Stimulated activated naive CD8-positive, alpha-beta T cell treated with anti-CD3 and anti-CD28 coated beads, Interleukin-15, Interleukin-2, amounts not matched to agents 100 ng/mL and 50 ng/mL, for 24 hours (primary cell): ENCODE measurements at regions not wholly inside any gene's neighbourhood (a gene's known extent, or its start where the extent isn't known, plus 50 kb on each side); places are given as distances from the start of the nearest gene placed in this dataset.

ENCODE experiments used
- H3K27ac Mint-ChIP-seq: one replicate; pipeline ENCODE4 v1.8.0; 2021; ENCODE audit warnings: mild to moderate bottlenecking, mixed read lengths
- H3K27me3 Mint-ChIP-seq: one replicate; pipeline ENCODE4 v1.8.0; 2021; ENCODE audit warnings: mixed read lengths
- H3K36me3 Mint-ChIP-seq: one replicate; pipeline ENCODE4 v1.8.0; 2021; ENCODE audit warnings: low read depth, mixed read lengths
- H3K4me1 Mint-ChIP-seq: one replicate; pipeline ENCODE4 v1.8.0; 2021; ENCODE audit warnings: low read depth, mixed read lengths
- H3K4me3 Mint-ChIP-seq: one replicate; pipeline ENCODE4 v1.8.0; 2021; ENCODE audit warnings: mild to moderate bottlenecking, mixed read lengths
- H3K9me3 Mint-ChIP-seq: one replicate; pipeline ENCODE4 v1.8.0; 2021; ENCODE audit warnings: mixed read lengths

DNA sequence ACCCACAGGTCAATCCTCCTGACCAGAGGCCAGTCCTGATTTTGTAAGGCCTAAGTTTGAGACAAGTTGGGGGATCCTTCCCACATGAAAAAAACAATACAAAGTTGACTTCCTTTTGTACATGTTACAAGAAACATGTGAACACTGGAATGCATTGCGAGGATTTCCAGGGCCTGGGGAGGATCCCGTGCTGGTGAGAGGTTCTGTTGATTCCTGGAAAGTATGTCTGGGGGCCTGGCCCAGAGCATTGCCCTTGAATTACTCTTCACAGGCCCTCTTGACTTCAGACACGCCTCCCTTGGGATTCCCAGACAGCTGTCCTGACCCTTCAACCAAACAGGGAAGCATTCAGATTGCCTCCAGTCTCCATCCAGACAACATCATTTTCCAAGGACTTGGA, 234.2 kb upstream of the IRX2 start:
- Mint-ChIP-seq H3K4me3 (no peak overlapping the region), H3K9me3 (peaks cover 14% of the 10 kb centered on the region), H3K27me3 (no peaks in the 10 kb centered on the region), H3K27ac (no peak overlapping the region), H3K36me3 (no peaks in the 10 kb centered on the region), H3K4me1 (no peaks in the 10 kb centered on the region)

DNA sequence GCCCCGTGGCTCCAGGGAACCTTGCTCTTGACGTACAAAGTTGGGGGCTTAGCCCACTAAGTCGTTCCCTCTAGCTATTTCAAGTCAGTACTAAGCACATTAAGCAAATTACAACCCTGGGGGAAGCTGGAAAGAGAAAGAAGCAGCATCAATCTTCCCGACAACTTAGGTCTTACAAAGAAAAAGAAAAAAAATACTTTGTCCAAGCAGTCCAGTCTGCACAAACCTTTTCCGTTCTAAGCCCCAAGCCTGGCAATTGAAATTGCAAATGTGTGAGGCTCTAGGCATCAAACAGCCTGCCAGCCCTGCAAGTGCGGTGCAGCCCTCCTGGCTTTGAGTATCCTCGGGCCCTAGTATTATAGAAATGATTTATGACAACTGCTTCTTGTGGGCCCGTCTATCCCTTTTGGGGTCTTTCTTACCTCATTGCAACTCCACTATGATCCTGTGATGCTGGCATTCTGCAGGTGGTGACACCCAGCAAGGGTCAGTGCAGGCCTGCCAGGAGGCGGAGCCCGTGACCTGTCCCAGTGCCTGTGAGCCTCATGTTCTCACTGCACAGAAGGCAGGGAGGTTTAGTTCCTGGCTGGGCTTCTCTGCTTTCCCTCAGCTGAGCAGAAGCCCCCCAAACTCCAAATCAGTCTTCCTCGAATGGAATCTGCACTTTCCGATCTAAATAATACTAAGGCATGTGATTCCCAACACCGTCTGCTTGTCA, 232.3 kb upstream of the IRX2 start:
- Mint-ChIP-seq H3K9me3 (peaks cover 11% of the 10 kb centered on the region), H3K27ac (no peak overlapping the region), H3K27me3 (no peaks in the 10 kb centered on the region), H3K4me3 (no peak overlapping the region), H3K4me1 (no peaks in the 10 kb centered on the region), H3K36me3 (no peaks in the 10 kb centered on the region)

DNA sequence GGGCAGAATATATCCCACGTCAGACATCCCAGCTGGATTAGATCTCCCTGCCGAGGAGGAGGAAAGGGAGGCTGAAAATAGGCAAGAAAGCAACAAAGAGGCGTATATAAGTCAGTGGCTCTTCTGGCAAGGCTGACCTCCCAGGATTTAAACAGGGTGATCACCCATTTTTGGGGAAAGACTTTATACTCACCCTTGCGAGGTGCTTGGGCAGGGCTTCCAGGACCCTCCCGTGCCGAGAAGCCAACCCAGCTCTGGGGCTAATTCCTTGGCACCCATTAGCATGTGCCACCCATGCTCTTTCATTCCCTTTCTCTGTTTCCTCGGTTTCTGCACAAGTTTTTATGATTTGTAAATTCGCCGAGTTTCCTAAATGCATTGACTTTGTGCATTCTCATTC, 230.2 kb upstream of the IRX2 start:
- Mint-ChIP-seq H3K4me3 (no peak overlapping the region), H3K36me3 (no peaks in the 10 kb centered on the region), H3K4me1 (no peaks in the 10 kb centered on the region), H3K27me3 (no peaks in the 10 kb centered on the region), H3K27ac (no peak overlapping the region), H3K9me3 (peaks cover 15% of the 10 kb centered on the region)

DNA sequence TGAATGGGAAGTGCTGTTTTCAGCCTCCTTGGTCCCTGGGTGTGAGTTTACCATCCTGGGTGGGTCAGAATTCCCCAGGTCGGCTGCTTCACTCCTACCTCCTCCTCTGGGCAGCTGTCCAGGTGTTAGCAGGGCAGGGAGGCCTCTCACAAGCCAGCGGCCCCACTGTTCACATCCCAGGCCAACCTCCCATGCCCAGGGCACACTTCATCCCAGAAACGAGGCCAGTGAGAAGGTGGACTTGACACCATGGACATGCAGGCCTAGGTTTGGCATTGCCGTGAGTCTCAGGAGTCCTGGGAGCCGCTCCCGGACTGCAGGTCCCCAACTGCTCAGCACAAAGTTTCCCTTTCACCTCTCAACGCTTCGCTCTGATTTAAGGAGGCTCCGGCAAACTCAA, 229.6 kb upstream of the IRX2 start:
- no peaks in the 10 kb centered on the region for H3K36me3 Mint-ChIP-seq
- no peak overlapping the region for H3K27ac Mint-ChIP-seq
- H3K4me3 Mint-ChIP-seq: no peak overlapping the region

DNA sequence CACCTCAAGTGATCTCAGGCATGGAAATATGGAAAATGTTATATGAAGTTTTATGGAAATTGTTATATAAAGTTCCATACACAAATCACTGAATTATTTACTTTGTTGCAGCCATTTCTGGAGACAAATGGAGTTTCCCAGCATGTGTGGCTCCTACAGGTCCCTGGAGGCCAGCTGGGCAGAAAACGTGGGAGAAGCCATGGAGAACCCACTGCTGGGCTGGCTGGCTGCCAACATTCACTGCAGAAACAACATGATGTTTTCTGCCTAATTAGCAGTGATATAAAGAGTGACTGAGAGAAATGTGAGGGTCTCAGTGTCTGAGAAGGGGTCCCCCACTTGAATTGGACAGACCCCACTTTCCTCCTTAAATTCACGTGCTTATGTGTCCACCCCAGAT, 208.8 kb upstream of the IRX2 start:
- Mint-ChIP-seq H3K27ac (no peak overlapping the region), H3K9me3 (peaks cover 19% of the 10 kb centered on the region), H3K4me1 (no peaks in the 10 kb centered on the region), H3K27me3 (no peaks in the 10 kb centered on the region), H3K4me3 (no peak overlapping the region), H3K36me3 (no peaks in the 10 kb centered on the region)

More for the DNA sequence above, 229.6 kb upstream of the IRX2 start:
- H3K4me1 Mint-ChIP-seq: no peaks in the 10 kb centered on the region
- H3K27me3 Mint-ChIP-seq: no peaks in the 10 kb centered on the region
- peaks cover 20% of the 10 kb centered on the region for H3K9me3 Mint-ChIP-seq

DNA sequence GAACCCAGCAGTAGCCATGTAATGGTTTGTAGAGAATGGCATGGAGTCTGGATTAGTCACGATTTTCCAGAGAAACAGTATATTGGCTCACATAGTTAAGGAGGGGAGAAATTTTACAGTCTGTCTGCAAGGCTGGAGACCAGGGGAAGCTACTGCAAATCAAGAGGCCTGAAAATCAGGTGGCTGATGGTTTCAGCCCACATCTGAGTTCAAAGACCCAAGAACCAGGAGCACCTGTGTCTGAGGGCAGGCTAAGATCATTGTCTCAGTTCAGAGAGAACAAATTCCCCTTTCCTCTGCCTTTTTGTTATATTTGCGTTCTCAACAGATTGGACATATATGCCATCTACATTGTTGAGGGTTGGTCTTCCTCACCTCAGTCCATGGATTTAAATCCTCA, 207.5 kb upstream of the IRX2 start:
- no peaks in the 10 kb centered on the region for H3K36me3 Mint-ChIP-seq
- no peaks in the 10 kb centered on the region for H3K4me1 Mint-ChIP-seq
- H3K9me3 Mint-ChIP-seq: peaks cover 25% of the 10 kb centered on the region
- H3K4me3 Mint-ChIP-seq: no peak overlapping the region
- H3K27ac Mint-ChIP-seq: no peak overlapping the region
- no peaks in the 10 kb centered on the region for H3K27me3 Mint-ChIP-seq

DNA sequence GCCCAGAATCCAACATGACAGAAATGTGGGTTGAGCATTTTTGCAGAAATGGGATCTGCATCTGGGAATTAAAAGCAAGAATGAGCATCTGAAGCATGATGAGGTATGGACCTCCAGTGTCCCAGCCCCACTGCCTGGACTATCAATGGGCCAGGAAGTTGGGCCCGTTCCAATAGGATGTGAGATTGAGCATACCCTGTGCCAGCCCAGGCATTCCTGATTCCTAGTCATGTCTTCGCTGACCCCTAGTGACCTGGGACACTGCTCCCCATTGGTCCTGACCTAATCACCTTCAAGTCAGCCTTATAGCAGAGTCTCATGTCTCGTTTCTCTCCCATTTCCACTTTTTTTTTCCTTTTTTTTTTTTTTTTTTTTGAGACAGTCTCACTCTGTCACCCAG, 197.4 kb upstream of the IRX2 start:
- H3K4me3 Mint-ChIP-seq: no peak overlapping the region

DNA sequence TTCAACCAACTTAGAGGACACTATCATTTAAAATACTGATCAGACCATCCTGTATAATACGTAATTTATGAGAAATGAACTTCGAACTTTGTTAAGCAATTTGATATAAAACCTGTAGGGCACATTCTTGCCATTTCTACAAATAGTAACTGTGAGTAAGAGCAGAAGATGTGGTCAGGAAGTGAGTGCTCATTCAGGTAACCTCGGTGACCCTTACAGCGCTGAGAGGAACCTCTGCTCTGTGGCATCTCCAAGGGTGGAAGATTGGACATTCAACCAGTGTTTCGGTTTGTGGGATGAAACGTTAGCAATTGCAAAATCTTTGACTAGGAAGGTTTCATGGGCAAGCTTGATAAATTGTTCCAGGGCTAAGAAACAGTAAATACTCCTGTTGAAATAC, 194.8 kb upstream of the IRX2 start:
- Mint-ChIP-seq H3K36me3 (no peaks in the 10 kb centered on the region), H3K4me1 (no peaks in the 10 kb centered on the region), H3K4me3 (no peak overlapping the region), H3K9me3 (peaks cover 5% of the 10 kb centered on the region), H3K27ac (no peak overlapping the region), H3K27me3 (no peaks in the 10 kb centered on the region)

More for the DNA sequence above, 197.4 kb upstream of the IRX2 start:
- Mint-ChIP-seq H3K27ac (no peak overlapping the region), H3K27me3 (no peaks in the 10 kb centered on the region), H3K9me3 (peaks cover 8% of the 10 kb centered on the region), H3K4me1 (no peaks in the 10 kb centered on the region), H3K36me3 (no peaks in the 10 kb centered on the region)

DNA sequence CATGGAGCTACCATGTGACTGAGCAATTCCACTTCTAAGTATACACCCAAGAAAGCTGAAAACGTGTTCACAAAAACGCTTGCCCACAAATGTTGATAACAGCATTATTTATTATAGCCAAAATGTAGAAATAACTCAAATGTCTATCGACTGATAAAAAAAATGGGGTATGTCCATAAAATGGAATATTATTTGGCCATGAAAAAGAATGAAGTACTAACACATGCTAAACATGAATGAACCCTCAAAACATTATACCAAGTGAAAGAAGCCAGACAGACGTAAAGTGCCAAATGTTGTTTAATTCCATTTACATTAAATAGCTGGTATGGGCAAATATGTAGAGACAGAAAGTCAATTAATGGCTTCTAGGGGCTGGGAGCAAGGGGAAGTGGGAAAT, 184.9 kb upstream of the IRX2 start:
- Mint-ChIP-seq H3K9me3 (peaks cover 16% of the 10 kb centered on the region), H3K4me3 (no peak overlapping the region), H3K36me3 (no peaks in the 10 kb centered on the region), H3K27me3 (no peaks in the 10 kb centered on the region), H3K4me1 (no peaks in the 10 kb centered on the region), H3K27ac (no peak overlapping the region)

DNA sequence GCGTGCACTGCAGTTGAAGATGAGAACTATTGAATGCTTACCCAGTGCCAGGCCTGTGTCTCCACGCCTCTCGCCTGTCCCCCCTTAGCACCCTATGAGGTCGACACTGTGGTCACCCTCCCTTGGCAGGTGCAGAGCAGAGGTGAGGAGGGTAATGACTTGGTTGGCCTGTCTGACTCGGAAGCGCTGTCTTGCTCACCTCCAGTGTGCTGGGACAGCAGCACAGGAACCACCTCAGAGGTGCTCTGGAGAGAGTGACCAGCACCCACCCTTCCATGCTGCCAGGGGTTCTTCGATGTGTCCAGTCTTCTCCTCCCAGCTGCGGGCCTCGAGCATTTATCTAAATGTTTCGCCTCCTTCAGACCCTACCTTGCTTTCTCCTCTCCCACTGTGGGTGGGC, 178.3 kb upstream of the IRX2 start:
- Mint-ChIP-seq H3K27ac (no peak overlapping the region), H3K4me1 (no peaks in the 10 kb centered on the region), H3K4me3 (no peak overlapping the region), H3K27me3 (peaks cover 5% of the 10 kb centered on the region), H3K9me3 (peaks cover 15% of the 10 kb centered on the region), H3K36me3 (no peaks in the 10 kb centered on the region)

DNA sequence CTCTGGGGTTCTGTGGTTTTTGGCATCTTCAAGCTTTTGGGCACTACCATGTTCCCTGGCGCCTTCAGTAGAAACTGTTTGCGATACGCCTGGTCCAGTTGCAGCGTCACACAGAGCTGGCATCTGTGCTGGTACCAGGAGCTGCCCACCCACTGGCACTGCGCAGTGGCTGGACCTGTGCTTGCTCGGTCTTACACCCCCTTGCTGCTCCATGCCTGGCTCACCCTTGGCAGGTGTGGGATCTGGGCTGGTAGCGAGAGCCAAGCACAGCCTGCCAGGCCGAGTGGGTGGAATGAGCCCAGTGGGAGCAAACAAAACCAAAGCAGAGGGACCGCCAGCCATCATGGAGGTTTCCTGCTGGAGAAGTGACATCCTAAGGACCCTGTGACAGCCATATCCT, 170.2 kb upstream of the IRX2 start:
- Mint-ChIP-seq H3K27me3 (no peaks in the 10 kb centered on the region), H3K36me3 (no peaks in the 10 kb centered on the region), H3K4me1 (no peaks in the 10 kb centered on the region), H3K9me3 (peaks cover 5% of the 10 kb centered on the region), H3K4me3 (no peak overlapping the region), H3K27ac (no peak overlapping the region)

DNA sequence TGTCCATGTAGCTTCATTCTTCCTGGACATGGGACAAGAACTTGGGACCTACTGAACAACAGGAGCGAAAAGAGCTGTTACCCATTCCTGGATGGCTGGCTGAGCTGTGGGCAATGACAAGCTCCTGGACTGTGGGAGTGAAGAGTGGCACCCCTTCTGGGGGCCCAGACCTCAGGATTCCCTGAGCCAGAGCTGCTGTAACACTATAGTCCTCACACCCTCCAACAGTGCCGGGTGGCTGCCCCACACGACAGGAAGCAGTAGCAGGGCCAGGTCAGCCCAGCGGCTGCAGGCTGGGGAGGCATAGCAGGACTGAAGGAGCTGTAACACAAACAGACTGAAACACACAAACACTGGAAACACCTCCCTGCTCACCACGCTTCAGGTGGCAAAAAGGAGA, 169.7 kb upstream of the IRX2 start:
- no peak overlapping the region for H3K27ac Mint-ChIP-seq
- H3K9me3 Mint-ChIP-seq: peaks cover 5% of the 10 kb centered on the region
- no peak overlapping the region for H3K4me3 Mint-ChIP-seq
- H3K27me3 Mint-ChIP-seq: no peaks in the 10 kb centered on the region
- no peaks in the 10 kb centered on the region for H3K36me3 Mint-ChIP-seq
- H3K4me1 Mint-ChIP-seq: no peaks in the 10 kb centered on the region

DNA sequence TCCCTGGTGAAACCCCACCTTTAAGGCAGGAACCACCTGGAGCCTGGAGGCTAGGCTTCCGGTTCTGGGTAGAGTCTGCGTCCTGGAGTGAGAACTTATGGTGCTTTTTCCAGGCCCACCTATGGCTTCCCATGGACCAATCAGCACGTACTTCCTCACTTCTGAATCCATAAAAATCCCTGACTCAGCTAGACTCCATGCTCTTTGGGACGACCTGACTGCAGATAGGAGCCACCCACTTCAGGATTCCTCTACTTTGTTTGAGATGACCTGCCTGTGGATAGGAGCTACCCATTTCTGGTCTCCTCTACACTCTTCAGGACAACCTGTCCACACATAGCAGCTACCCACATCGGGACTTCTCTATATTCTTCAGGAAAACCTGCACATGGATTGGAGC, 168.8 kb upstream of the IRX2 start:
- no peak overlapping the region for H3K27ac Mint-ChIP-seq
- H3K9me3 Mint-ChIP-seq: peaks cover 5% of the 10 kb centered on the region
- no peaks in the 10 kb centered on the region for H3K4me1 Mint-ChIP-seq
- H3K4me3 Mint-ChIP-seq: no peak overlapping the region
- no peaks in the 10 kb centered on the region for H3K27me3 Mint-ChIP-seq
- H3K36me3 Mint-ChIP-seq: no peaks in the 10 kb centered on the region

DNA sequence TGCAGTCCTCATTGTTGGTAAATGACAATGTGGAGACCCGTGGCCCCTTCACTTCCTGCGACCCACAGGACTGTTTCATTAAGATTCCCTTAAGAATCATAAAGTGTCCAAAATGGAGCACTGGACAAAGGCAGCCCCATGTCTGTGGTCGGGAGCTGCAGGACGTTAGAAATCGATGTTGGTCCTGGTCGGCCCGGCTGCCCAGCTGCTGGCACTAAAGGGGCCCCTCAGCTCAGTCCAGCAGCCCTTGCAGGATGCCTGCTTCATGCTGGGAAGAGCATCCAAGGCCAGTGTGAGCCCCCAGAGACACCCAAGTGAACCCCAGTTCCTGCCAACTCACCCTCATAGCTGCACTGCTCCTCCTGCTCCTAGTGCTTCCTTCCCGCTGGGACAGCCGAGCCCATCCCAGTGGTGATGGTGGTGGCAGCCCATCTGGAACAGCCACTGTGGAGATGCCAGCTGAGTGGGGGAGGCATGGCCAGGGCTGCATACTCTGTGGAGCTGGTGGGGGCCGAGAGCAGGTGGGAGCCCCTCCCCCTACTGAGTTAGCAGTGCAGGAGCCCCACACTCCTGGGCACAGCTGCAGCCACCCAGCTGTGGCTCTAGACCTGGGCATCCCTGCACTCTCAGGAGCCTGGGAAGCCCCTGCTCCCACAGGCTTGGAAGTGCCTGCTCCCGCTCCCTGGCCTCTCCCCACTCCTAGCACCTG, 168.0 kb upstream of the IRX2 start:
- H3K27ac Mint-ChIP-seq: no peak overlapping the region
- H3K4me3 Mint-ChIP-seq: no peak overlapping the region
- H3K27me3 Mint-ChIP-seq: no peaks in the 10 kb centered on the region
- peaks cover 11% of the 10 kb centered on the region for H3K9me3 Mint-ChIP-seq
- H3K4me1 Mint-ChIP-seq: no peaks in the 10 kb centered on the region
- H3K36me3 Mint-ChIP-seq: no peaks in the 10 kb centered on the region

DNA sequence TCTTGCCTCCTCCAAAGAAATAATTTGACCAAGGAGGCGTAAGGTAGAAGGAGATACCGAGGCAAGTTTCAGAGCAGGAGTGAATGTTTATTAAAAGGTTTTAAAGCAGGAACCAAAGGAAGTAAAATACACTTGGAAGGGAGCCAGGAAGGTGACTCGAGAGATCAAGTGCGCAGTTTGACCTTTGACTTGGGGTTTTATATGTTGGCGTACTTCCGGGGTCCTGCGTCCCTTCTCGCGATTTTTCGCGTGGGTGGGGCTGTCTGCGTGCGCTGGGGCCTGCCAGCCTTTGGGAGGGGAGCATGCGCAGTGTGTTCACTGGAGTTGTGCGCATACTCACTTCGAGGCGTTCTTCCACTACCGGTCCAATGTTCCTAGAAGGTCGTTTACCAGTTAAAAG, 166.0 kb upstream of the IRX2 start:
- Mint-ChIP-seq H3K27ac (no peak overlapping the region), H3K9me3 (peaks cover 15% of the 10 kb centered on the region), H3K27me3 (no peaks in the 10 kb centered on the region), H3K4me1 (no peaks in the 10 kb centered on the region), H3K4me3 (no peak overlapping the region), H3K36me3 (no peaks in the 10 kb centered on the region)

DNA sequence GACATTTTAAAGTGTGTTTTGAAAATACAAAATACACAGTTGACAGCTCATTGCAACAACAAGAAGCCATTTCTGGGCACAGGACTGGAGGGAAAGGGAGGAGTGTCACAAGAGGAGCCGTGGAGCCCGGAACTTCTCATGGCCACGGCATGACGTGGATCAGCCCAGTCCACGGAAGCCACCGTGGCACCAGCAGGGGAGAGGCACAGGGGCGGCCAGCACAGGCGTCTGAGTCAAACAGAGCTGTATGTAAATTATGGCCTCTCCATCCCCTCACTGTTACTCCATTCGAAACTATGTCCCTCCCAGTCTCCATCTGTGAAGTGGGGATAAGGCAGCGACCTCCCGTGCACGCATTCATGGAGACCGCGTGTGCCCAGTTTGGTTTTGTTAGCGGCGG, 165.6 kb upstream of the IRX2 start:
- Mint-ChIP-seq H3K36me3 (no peaks in the 10 kb centered on the region), H3K4me3 (no peak overlapping the region), H3K4me1 (no peaks in the 10 kb centered on the region), H3K27ac (no peak overlapping the region), H3K9me3 (peaks cover 15% of the 10 kb centered on the region), H3K27me3 (no peaks in the 10 kb centered on the region)
